Endodermal cell (in vitro differentiated cells): ENCODE measurements at regions not wholly inside any gene's neighbourhood (a gene's known extent, or its start where the extent isn't known, plus 50 kb on each side); places are given as distances from the start of the nearest gene placed in this dataset.

ENCODE experiments used
- DNase-seq: peaks from one replicate; pipeline ENCODE4 v3.0.0-alpha.2; 2017
- H3K27ac ChIP-seq: 2 replicates; pipeline ENCODE4 v1.5.1; 2013; ENCODE audit warnings: mild to moderate bottlenecking, low read depth, low read length, moderate library complexity
- H3K27me3 ChIP-seq: 2 replicates; pipeline ENCODE4 v1.6.1; 2013; ENCODE audit warnings: mild to moderate bottlenecking, low read length, moderate library complexity; ENCODE audit not compliant: insufficient read depth, control insufficient read depth, poor library complexity, severe bottlenecking
- H3K36me3 ChIP-seq: 2 replicates; pipeline ENCODE4 v1.7.0; 2013; ENCODE audit warnings: mild to moderate bottlenecking, low read length, moderate library complexity; ENCODE audit not compliant: control insufficient read depth, insufficient read depth
- H3K4me1 ChIP-seq: one replicate; pipeline ENCODE4 v1.7.0; 2013; ENCODE audit warnings: low read length; ENCODE audit not compliant: control insufficient read depth, insufficient read depth
- H3K4me3 ChIP-seq: 2 replicates; pipeline ENCODE4 v1.5.1; 2013; ENCODE audit warnings: mild to moderate bottlenecking, low read length, moderate library complexity
- H3K9ac ChIP-seq: 2 replicates; pipeline ENCODE4 v1.6.1; 2013; ENCODE audit warnings: mild to moderate bottlenecking, low read length, moderate library complexity; ENCODE audit not compliant: poor library complexity, severe bottlenecking; ENCODE audit errors: extremely low read depth
- H3K9me3 ChIP-seq: 2 replicates; pipeline ENCODE4 v1.6.1; 2013; ENCODE audit warnings: mild to moderate bottlenecking, low read length, moderate library complexity; ENCODE audit not compliant: control insufficient read depth
- H3K27ac Mint-ChIP-seq: 2 replicates; pipeline ENCODE4 v1.8.0; 2020; ENCODE audit warnings: mixed read lengths
- H3K27me3 Mint-ChIP-seq: 2 replicates; pipeline ENCODE4 v1.8.0; 2021; ENCODE audit warnings: mild to moderate bottlenecking, mixed read lengths; ENCODE audit not compliant: insufficient read depth
- H3K36me3 Mint-ChIP-seq: 2 replicates; pipeline ENCODE4 v1.8.0; 2020; ENCODE audit warnings: low read depth, mixed read lengths
- H3K4me1 Mint-ChIP-seq: 2 replicates; pipeline ENCODE4 v1.8.0; 2020; ENCODE audit warnings: mixed read lengths
- H3K4me3 Mint-ChIP-seq: 2 replicates; pipeline ENCODE4 v1.8.0; 2020; ENCODE audit warnings: mild to moderate bottlenecking, moderate library complexity, mixed read lengths
- H3K9me3 Mint-ChIP-seq: 2 replicates; pipeline ENCODE4 v1.8.0; 2020; ENCODE audit warnings: mild to moderate bottlenecking, mixed read lengths
- WGBS, 2 experiments: methylation state at CpG; one replicate each; pipeline versions ENCODE4 v1.1.5 to v1.1.7; 2013; ENCODE audit warnings: missing lambda C conversion rate in 2 of 2, mixed read lengths in 1 of 2; ENCODE audit not compliant: insufficient coverage in 1 of 2, insufficient read length in 1 of 2; 5-methylcytosine and 5-hydroxymethylcytosine counted together
- TF ChIP-seq, protein P1 (sequence below): fragments of 200-600 bp; sonication (generic); conservative IDR thresholded peaks from 2 replicates; pipeline ENCODE4 v1.5.0; 2021; ENCODE audit warnings: antibody characterized with exemption, mild to moderate bottlenecking

DNA sequence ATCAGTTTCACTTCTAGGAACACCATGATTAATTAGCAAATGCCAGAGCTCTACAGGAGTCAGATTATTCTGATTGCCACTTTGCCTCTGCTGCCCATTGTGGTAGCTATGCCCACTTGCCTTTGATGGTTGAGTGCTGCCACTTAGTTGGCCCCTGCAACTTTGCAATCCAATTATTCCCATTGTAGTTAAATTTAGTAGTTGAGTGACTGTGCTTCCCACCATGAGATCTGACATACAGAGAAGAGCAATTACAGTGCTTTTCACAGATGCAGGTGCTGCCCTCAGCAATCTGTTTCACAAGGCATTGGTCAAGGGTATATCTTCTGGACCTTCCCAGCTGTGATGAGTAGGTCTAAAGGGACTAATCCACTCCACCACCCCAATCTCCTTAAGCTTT is 468.4 kb upstream of the RGS6 start:
- Histone ChIP-seq H3K9me3 (peaks cover 54% of the 10 kb centered on the region), H3K4me3 (no peak overlapping the region), H3K4me1 (no peaks in the 10 kb centered on the region), H3K27me3 (no peaks in the 10 kb centered on the region), H3K27ac (no peak overlapping the region), H3K36me3 (peaks cover 29% of the 10 kb centered on the region), H3K9ac (no peak overlapping the region)
- peaks cover 12% of the 10 kb centered on the region for H3K4me1 Mint-ChIP-seq
- H3K9me3 Mint-ChIP-seq, result peaks cover 25% of the 10 kb centered on the region
- H3K27ac Mint-ChIP-seq, result no peak overlapping the region
- H3K27me3 Mint-ChIP-seq, result no peaks in the 10 kb centered on the region
- DNase-seq, result no peak
- no peak overlapping the region for H3K4me3 Mint-ChIP-seq
- TF ChIP-seq, protein P1, sequence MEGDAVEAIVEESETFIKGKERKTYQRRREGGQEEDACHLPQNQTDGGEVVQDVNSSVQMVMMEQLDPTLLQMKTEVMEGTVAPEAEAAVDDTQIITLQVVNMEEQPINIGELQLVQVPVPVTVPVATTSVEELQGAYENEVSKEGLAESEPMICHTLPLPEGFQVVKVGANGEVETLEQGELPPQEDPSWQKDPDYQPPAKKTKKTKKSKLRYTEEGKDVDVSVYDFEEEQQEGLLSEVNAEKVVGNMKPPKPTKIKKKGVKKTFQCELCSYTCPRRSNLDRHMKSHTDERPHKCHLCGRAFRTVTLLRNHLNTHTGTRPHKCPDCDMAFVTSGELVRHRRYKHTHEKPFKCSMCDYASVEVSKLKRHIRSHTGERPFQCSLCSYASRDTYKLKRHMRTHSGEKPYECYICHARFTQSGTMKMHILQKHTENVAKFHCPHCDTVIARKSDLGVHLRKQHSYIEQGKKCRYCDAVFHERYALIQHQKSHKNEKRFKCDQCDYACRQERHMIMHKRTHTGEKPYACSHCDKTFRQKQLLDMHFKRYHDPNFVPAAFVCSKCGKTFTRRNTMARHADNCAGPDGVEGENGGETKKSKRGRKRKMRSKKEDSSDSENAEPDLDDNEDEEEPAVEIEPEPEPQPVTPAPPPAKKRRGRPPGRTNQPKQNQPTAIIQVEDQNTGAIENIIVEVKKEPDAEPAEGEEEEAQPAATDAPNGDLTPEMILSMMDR, result no peak
- H3K36me3 Mint-ChIP-seq, result peaks cover 43% of the 10 kb centered on the region

DNA sequence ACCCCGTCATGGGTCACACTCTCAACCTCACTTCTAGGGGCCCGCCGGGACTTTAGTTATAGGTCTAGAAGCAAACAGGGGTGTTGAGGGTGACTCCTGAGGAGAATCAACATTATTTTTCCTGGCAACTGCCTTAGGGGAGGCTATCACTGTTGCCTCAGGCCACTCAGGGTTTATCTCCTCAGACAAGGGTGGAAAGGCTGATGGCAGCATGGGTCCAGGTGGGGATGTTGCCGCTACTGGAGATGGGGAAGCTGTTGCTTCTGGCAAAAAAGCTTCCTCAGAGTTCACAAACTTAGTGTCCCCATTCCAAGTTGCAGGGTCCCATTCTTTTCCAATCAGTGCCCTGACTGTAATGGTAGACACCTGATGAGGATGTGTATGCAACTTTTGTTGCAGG is 467.4 kb upstream of the RGS6 start:
- Histone ChIP-seq H3K4me1 (no peaks in the 10 kb centered on the region), H3K4me3 (no peak overlapping the region), H3K27me3 (no peaks in the 10 kb centered on the region), H3K9ac (no peak overlapping the region), H3K27ac (no peak overlapping the region), H3K9me3 (peaks cover 44% of the 10 kb centered on the region), H3K36me3 (peaks cover 29% of the 10 kb centered on the region)
- Mint-ChIP-seq H3K4me3 (no peak overlapping the region), H3K9me3 (peaks cover 25% of the 10 kb centered on the region), H3K27ac (no peak overlapping the region), H3K27me3 (no peaks in the 10 kb centered on the region), H3K4me1 (peaks cover 5% of the 10 kb centered on the region), H3K36me3 (peaks cover 43% of the 10 kb centered on the region)
- WGBS, 2 experiments, result 97% methylated on average over 4 of the region's 4 CpGs; no CpG with 5 or more reads in 1 of the 2 experiments
- TF ChIP-seq, protein P1, result no peak
- no peak for DNase-seq

DNA sequence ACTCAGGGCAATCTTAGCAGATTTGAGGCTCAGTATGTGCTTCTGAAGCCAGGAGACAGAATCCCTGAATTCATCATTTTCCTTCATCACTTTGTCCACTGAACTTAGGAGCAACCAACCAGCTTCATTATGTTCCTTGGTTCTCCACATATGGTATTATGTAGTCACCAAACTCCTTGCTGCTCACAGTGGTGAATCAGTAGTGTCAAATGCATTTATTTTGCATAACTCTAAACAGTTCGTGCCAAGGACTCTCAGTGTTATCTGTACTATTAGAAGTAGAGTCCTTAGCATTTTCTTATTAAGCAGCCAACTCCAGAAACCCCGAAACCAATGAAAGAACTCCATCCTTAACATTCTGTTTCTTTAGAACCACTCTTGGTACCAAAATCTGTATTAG is 466.9 kb upstream of the RGS6 start:
- peaks cover 25% of the 10 kb centered on the region for H3K9me3 Mint-ChIP-seq
- H3K36me3 Mint-ChIP-seq, result peaks cover 42% of the 10 kb centered on the region
- Histone ChIP-seq H3K4me3 (no peak overlapping the region), H3K36me3 (peaks cover 27% of the 10 kb centered on the region), H3K27me3 (no peaks in the 10 kb centered on the region), H3K9me3 (peaks cover 44% of the 10 kb centered on the region), H3K27ac (no peak overlapping the region), H3K9ac (no peak overlapping the region), H3K4me1 (no peaks in the 10 kb centered on the region)
- TF ChIP-seq, protein P1, result no peak
- no peak overlapping the region for H3K4me3 Mint-ChIP-seq
- peaks cover 5% of the 10 kb centered on the region for H3K4me1 Mint-ChIP-seq
- no peak overlapping the region for H3K27ac Mint-ChIP-seq
- WGBS, 2 experiments, result 94% methylated on average over 2 of the region's 2 CpGs; no CpG with 5 or more reads in 1 of the 2 experiments
- no peaks in the 10 kb centered on the region for H3K27me3 Mint-ChIP-seq
- DNase-seq, result no peak
